DOHH2 (cell line): ENCODE measurements at regions not wholly inside any gene's neighbourhood (a gene's known extent, or its start where the extent isn't known, plus 50 kb on each side); places are given as distances from the start of the nearest gene placed in this dataset.

Experiments
- H3F3A ChIP-seq: fragments of 200-600 bp; sonication (generic), shearing (Covaris generic); 2 replicates; pipeline ENCODE4 v1.6.0; 2016; ENCODE audit warnings: antibody characterized with exemption, mild to moderate bottlenecking; ENCODE audit not compliant: control insufficient read depth, insufficient read depth
- H3K27ac ChIP-seq: fragments of 200-600 bp; sonication (generic); 2 replicates; pipeline ENCODE4 v1.5.1; 2014; ENCODE audit warnings: low read depth, mild to moderate bottlenecking, low read length, moderate library complexity
- H3K27me3 ChIP-seq: fragments of 200-600 bp; sonication (generic); 2 replicates; pipeline ENCODE4 v1.6.1; 2014; ENCODE audit warnings: mild to moderate bottlenecking, low read length, mixed read lengths; ENCODE audit not compliant: control insufficient read depth
- H3K36me3 ChIP-seq: fragments of 200-600 bp; sonication (generic); 2 replicates; pipeline ENCODE4 v1.6.1; 2014; ENCODE audit warnings: mild to moderate bottlenecking, low read length, moderate library complexity, mixed read lengths; ENCODE audit not compliant: control insufficient read depth
- H3K4me1 ChIP-seq: fragments of 200-600 bp; sonication (generic); 2 replicates; pipeline ENCODE4 v1.6.1; 2014; ENCODE audit warnings: mild to moderate bottlenecking, low read length, mixed read lengths; ENCODE audit not compliant: control insufficient read depth
- H3K4me2 ChIP-seq: fragments of 200-600 bp; sonication (generic); 2 replicates; pipeline ENCODE4 v1.6.0; 2014; ENCODE audit warnings: mild to moderate bottlenecking, low read length, moderate library complexity
- H3K4me3 ChIP-seq: fragments of 200-600 bp; sonication (generic); 2 replicates; pipeline ENCODE4 v1.5.1; 2014; ENCODE audit warnings: mild to moderate bottlenecking, low read length, mixed read lengths
- H3K79me2 ChIP-seq: fragments of 200-600 bp; sonication (generic); 2 replicates; pipeline ENCODE4 v1.6.1; 2014; ENCODE audit warnings: mild to moderate bottlenecking, low read length, mixed read lengths; ENCODE audit not compliant: control insufficient read depth
- H3K9me2 ChIP-seq: fragments of 200-600 bp; sonication (generic); replicated peaks from 2 replicates; pipeline ENCODE4 v1.6.1; 2014; ENCODE audit warnings: mild to moderate bottlenecking, low read length, mixed read lengths; ENCODE audit not compliant: control insufficient read depth
- H3K9me3 ChIP-seq: fragments of 200-600 bp; sonication (generic); 2 replicates; pipeline ENCODE4 v1.6.1; 2014; ENCODE audit warnings: antibody characterized with exemption, low read length, mixed read lengths; ENCODE audit not compliant: control insufficient read depth, insufficient read depth
- H4K20me1 ChIP-seq: fragments of 200-600 bp; sonication (generic); 2 replicates; pipeline ENCODE4 v1.6.0; 2014; ENCODE audit warnings: low read depth, mild to moderate bottlenecking, antibody characterized with exemption, low read length, moderate library complexity; ENCODE audit not compliant: control insufficient read depth, insufficient read depth
- EZH2phosphoT487 ChIP-seq: fragments of 200-600 bp; sonication (generic); IDR thresholded peaks from 2 replicates; pipeline ENCODE4 v1.6.1; 2017; ENCODE audit warnings: borderline replicate concordance, mild to moderate bottlenecking, antibody characterized with exemption, low read length, moderate library complexity, mixed read lengths
- TF ChIP-seq, protein P1 (sequence below): fragments of 200-600 bp; sonication (generic); IDR thresholded peaks from one replicate; pipeline ENCODE4 v1.5.1; 2014; ENCODE audit warnings: antibody characterized with exemption, mild to moderate bottlenecking, low read depth, low read length; ENCODE audit not compliant: poor library complexity, severe bottlenecking

DNA sequence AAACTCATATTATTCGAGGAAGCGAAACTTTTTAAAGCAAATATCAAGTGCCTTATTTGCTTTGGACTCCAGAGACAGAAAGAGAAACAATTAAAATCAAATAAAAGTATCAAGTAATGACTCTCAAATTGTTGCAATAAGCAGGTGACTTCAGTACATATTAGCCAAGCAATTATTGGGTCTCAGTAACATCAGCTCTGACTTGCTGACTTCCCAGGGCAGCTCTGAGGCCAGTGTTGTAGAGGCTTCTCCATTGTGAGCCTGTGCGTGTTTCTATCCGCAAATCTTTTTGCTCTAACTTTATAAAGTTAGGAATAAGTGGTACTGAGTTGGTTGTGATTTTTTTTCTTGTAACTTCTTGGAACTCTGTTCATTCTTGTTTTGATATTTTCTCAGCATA, 186.8 kb upstream of the PRLR start:
- Histone ChIP-seq H3K27me3 (no peaks in the 10 kb centered on the region), H3K4me3 (no peak overlapping the region), H3K27ac (no peak overlapping the region), H3K79me2 (no peaks in the 10 kb centered on the region), H4K20me1 (no peaks in the 10 kb centered on the region), H3F3A (no peaks in the 10 kb centered on the region), H3K4me1 (no peaks in the 10 kb centered on the region), H3K4me2 (no peak overlapping the region), H3K36me3 (no peaks in the 10 kb centered on the region), H3K9me3 (no peaks in the 10 kb centered on the region), H3K9me2 (no peaks in the 10 kb centered on the region)
- no peak for TF ChIP-seq EZH2phosphoT487
- TF ChIP-seq, protein P1, sequence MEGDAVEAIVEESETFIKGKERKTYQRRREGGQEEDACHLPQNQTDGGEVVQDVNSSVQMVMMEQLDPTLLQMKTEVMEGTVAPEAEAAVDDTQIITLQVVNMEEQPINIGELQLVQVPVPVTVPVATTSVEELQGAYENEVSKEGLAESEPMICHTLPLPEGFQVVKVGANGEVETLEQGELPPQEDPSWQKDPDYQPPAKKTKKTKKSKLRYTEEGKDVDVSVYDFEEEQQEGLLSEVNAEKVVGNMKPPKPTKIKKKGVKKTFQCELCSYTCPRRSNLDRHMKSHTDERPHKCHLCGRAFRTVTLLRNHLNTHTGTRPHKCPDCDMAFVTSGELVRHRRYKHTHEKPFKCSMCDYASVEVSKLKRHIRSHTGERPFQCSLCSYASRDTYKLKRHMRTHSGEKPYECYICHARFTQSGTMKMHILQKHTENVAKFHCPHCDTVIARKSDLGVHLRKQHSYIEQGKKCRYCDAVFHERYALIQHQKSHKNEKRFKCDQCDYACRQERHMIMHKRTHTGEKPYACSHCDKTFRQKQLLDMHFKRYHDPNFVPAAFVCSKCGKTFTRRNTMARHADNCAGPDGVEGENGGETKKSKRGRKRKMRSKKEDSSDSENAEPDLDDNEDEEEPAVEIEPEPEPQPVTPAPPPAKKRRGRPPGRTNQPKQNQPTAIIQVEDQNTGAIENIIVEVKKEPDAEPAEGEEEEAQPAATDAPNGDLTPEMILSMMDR: no peak

DNA sequence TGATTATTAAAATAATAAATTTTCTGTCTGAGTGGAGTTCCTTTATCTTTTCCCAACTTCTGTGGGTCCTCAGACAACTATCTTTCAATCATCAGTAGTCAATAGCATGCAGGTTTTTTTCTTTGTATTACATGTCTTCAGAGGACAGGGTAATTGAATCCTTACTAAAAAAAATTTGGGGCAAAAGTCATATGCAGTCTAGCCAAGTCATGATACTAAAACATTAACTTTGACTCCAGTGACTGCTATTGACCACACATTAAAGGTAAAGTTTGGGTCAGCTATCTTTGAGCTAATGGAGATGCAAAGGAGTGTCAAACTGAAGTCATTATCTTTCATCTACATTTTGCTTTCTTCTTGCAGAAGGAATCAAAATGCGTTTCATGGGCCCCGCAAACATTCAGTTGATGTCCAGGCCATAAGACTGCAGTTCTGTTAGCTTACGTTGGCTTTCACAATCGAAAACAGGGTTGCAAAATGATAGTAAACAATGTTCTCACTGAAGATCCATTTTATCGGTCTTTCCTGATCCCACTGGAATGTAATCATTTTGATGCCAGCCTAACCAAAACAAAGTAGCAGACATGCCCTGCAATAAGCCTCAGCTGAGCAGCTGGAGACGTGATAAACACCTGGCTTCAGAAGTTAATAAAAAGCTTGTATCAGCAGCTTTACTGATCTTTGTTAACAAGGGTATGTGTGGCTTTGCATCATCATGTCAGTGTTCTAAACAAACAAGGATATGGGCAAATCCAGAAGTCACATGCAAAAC, 186.1 kb upstream of the PRLR start:
- Histone ChIP-seq H3K9me2 (no peaks in the 10 kb centered on the region), H4K20me1 (no peaks in the 10 kb centered on the region), H3K27me3 (no peaks in the 10 kb centered on the region), H3K4me2 (no peak overlapping the region), H3K36me3 (no peaks in the 10 kb centered on the region), H3K9me3 (no peaks in the 10 kb centered on the region), H3K27ac (no peak overlapping the region), H3F3A (no peaks in the 10 kb centered on the region), H3K4me3 (no peak overlapping the region), H3K79me2 (no peaks in the 10 kb centered on the region), H3K4me1 (no peaks in the 10 kb centered on the region)
- TF ChIP-seq, protein P1: no peak
- no peak for TF ChIP-seq EZH2phosphoT487

DNA sequence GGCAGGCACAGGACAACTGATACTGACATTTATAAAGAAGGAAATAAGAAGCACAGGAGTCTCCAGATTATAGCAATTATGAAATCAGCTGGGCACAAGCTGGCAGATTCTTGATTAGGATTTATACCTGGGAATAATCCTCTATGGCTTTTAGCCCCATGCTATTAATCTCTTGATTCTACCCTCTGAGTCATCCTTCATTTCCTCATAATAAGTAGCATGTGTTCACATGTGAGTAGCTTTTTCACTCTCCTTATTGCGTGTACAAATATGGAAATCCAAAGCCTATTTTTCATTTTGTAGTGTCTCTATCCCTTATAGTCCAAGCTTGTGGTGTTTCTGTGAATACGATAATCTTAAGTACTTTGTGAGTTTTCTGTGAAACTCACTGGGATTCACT, 185.0 kb upstream of the PRLR start:
- H3K79me2 ChIP-seq: no peaks in the 10 kb centered on the region
- TF ChIP-seq, protein P1: no peak
- TF ChIP-seq EZH2phosphoT487: no peak
- no peak overlapping the region for H3K27ac ChIP-seq
- no peaks in the 10 kb centered on the region for H3K9me3 ChIP-seq
- H3K9me2 ChIP-seq: no peaks in the 10 kb centered on the region
- H3K4me1 ChIP-seq: no peaks in the 10 kb centered on the region
- H3K27me3 ChIP-seq: no peaks in the 10 kb centered on the region
- H3K4me2 ChIP-seq: no peak overlapping the region
- H3K4me3 ChIP-seq: no peak overlapping the region
- H4K20me1 ChIP-seq: no peaks in the 10 kb centered on the region
- no peaks in the 10 kb centered on the region for H3F3A ChIP-seq
- H3K36me3 ChIP-seq: no peaks in the 10 kb centered on the region
